ENCODE measurements at regions not wholly inside any gene's neighbourhood (a gene's known extent, or its start where the extent isn't known, plus 50 kb on each side); places are given as distances from the start of the nearest gene placed in this dataset.

- TF ChIP-seq, protein P1, sequence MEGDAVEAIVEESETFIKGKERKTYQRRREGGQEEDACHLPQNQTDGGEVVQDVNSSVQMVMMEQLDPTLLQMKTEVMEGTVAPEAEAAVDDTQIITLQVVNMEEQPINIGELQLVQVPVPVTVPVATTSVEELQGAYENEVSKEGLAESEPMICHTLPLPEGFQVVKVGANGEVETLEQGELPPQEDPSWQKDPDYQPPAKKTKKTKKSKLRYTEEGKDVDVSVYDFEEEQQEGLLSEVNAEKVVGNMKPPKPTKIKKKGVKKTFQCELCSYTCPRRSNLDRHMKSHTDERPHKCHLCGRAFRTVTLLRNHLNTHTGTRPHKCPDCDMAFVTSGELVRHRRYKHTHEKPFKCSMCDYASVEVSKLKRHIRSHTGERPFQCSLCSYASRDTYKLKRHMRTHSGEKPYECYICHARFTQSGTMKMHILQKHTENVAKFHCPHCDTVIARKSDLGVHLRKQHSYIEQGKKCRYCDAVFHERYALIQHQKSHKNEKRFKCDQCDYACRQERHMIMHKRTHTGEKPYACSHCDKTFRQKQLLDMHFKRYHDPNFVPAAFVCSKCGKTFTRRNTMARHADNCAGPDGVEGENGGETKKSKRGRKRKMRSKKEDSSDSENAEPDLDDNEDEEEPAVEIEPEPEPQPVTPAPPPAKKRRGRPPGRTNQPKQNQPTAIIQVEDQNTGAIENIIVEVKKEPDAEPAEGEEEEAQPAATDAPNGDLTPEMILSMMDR (conservative IDR thresholded peaks at IDR 0.05 in 1 of 2, IDR thresholded peaks at IDR 0.05 in 1 of 2; ENCODE audit: low read depth in 1 of 2, low read length in 2 of 2) = no peak
- TF ChIP-seq EZH2 (IDR thresholded peaks at IDR 0.05; ENCODE audit: low read length, missing control alignments) = no peak
These were observed 639.9 kb upstream of the FBXO33 start for GRCh38 chr14:40072175-40072574.

Measured in fibroblast of lung (primary cell).